CD14-positive monocyte (primary cell): ENCODE measurements at regions not wholly inside any gene's neighbourhood (a gene's known extent, or its start where the extent isn't known, plus 50 kb on each side); places are given as distances from the start of the nearest gene placed in this dataset.
"Not testable (repeated sequence)": the region's sequence is repeated elsewhere in the genome, so short reads cannot be mapped to it uniquely, and the experiment has no call there.

Experiments used
- DNase-seq, 3 donors: peaks; one replicate each; pipeline ENCODE4 v3.0.0-alpha.2; 2011 to 2022
- H2AFZ ChIP-seq: 2 replicates; pipeline ENCODE4 v1.6.0; 2012; ENCODE audit warnings: mild to moderate bottlenecking, low read depth, low read length, inconsistent platforms; ENCODE audit not compliant: insufficient read depth, poor library complexity, severe bottlenecking
- H3K27ac ChIP-seq, 2 donors: 1 replicate in 1 of 2; 2 replicates in 1 of 2; pipeline ENCODE4 v1.5.1; 2012 to 2013; ENCODE audit warnings: low read length in 2 of 2, control low read depth in 1 of 2, inconsistent platforms in 1 of 2, low read depth in 1 of 2, mild to moderate bottlenecking in 1 of 2
- H3K27me3 ChIP-seq, 2 donors: one replicate each; pipeline versions ENCODE4 v1.6.0 to v1.6.1; 2011 to 2013; ENCODE audit warnings: low read length in 2 of 2; ENCODE audit not compliant: control insufficient read depth in 2 of 2, insufficient read depth in 2 of 2
- H3K36me3 ChIP-seq, 2 donors: replicated peaks in 1 of 2; 1 replicate in 1 of 2; 2 replicates in 1 of 2; pipeline versions ENCODE4 v1.5.1 to v1.6.1; 2012 to 2013; ENCODE audit warnings: low read length in 2 of 2, control low read depth in 1 of 2, inconsistent platforms in 1 of 2, mild to moderate bottlenecking in 1 of 2; ENCODE audit not compliant: insufficient read depth in 2 of 2, control insufficient read depth in 1 of 2
- H3K4me1 ChIP-seq, 2 donors: 1 replicate in 1 of 2; 2 replicates in 1 of 2; pipeline versions ENCODE4 v1.5.1 to v1.6.1; 2012 to 2013; ENCODE audit warnings: low read length in 2 of 2, control low read depth in 1 of 2, inconsistent platforms in 1 of 2, mild to moderate bottlenecking in 1 of 2, moderate library complexity in 1 of 2; ENCODE audit not compliant: insufficient read depth in 2 of 2, control insufficient read depth in 1 of 2
- H3K4me2 ChIP-seq: replicated peaks from 2 replicates; pipeline ENCODE3; 2012; ENCODE audit warnings: low read length, moderate library complexity, mild to moderate bottlenecking; ENCODE audit not compliant: poor library complexity, severe bottlenecking; ENCODE audit errors: extremely low read depth
- H3K4me3 ChIP-seq, 3 experiments: fragments of 200-600 bp in 1 of 3; sonication (generic) in 1 of 3; replicated peaks in 1 of 3; 1 replicate in 2 of 3; 2 replicates in 1 of 3; pipeline ENCODE4 v1.5.1; 2011 to 2013; ENCODE audit warnings: low read length in 3 of 3, mild to moderate bottlenecking in 3 of 3, control low read depth in 2 of 3, low read depth in 2 of 3, inconsistent platforms in 1 of 3, moderate library complexity in 1 of 3
- H3K79me2 ChIP-seq: 2 replicates; pipeline ENCODE4 v1.6.0; 2012; ENCODE audit warnings: mild to moderate bottlenecking, control low read depth, inconsistent platforms, low read length, moderate library complexity; ENCODE audit not compliant: insufficient read depth
- H3K9ac ChIP-seq: 2 replicates; pipeline ENCODE4 v1.6.0; 2017; ENCODE audit warnings: low read length, mild to moderate bottlenecking; ENCODE audit not compliant: insufficient read depth, poor library complexity, severe bottlenecking
- H3K9me3 ChIP-seq, 2 donors: replicated peaks in 1 of 2; 1 replicate in 1 of 2; 2 replicates in 1 of 2; pipeline versions ENCODE4 v1.5.1 to v1.6.1; 2012 to 2013; ENCODE audit warnings: low read length in 2 of 2, control low read depth in 1 of 2; ENCODE audit not compliant: control insufficient read depth in 1 of 2, insufficient read depth in 1 of 2
- H4K20me1 ChIP-seq: 2 replicates; pipeline ENCODE4 v1.6.0; 2012; ENCODE audit warnings: mild to moderate bottlenecking, low read length, control low read depth, moderate library complexity; ENCODE audit not compliant: insufficient read depth
- H3K27ac Mint-ChIP-seq, 7 donors: one replicate each; pipeline ENCODE4 v1.8.0; 2020; ENCODE audit warnings: mild to moderate bottlenecking in 7 of 7, mixed read lengths in 7 of 7, moderate library complexity in 6 of 7, inconsistent platforms in 2 of 7
- H3K27me3 Mint-ChIP-seq, 3 donors: one replicate each; pipeline ENCODE4 v1.8.0; 2021 to 2022; ENCODE audit warnings: low read depth in 3 of 3, mild to moderate bottlenecking in 3 of 3, mixed read lengths in 3 of 3, moderate library complexity in 3 of 3, inconsistent platforms in 1 of 3
- H3K36me3 Mint-ChIP-seq, 2 donors: one replicate each; pipeline ENCODE4 v1.8.0; 2020; ENCODE audit warnings: mixed read lengths in 2 of 2, inconsistent platforms in 1 of 2, mild to moderate bottlenecking in 1 of 2
- H3K4me1 Mint-ChIP-seq: one replicate; pipeline ENCODE4 v1.8.0; 2020; ENCODE audit warnings: mild to moderate bottlenecking, mixed read lengths
- H3K4me3 Mint-ChIP-seq, 2 donors: one replicate each; pipeline ENCODE4 v1.8.0; 2020; ENCODE audit warnings: mild to moderate bottlenecking in 2 of 2, mixed read lengths in 2 of 2, moderate library complexity in 1 of 2
- H3K9me3 Mint-ChIP-seq, 7 donors: one replicate each; pipeline ENCODE4 v1.8.0; 2020 to 2022; ENCODE audit warnings: mixed read lengths in 7 of 7, mild to moderate bottlenecking in 6 of 7, moderate library complexity in 6 of 7, inconsistent platforms in 2 of 7
- CTCF ChIP-seq: fragments of 200-600 bp; IDR thresholded peaks from one replicate; pipeline ENCODE4 v1.8.0; 2022; ENCODE audit warnings: antibody characterized with exemption, mild to moderate bottlenecking
- WGBS: methylation state at CpG from one replicate; pipeline ENCODE4 v1.1.5; 2013; ENCODE audit warnings: missing lambda C conversion rate; ENCODE audit not compliant: insufficient coverage; 5-methylcytosine and 5-hydroxymethylcytosine counted together
- intact Hi-C, 2 donors: fragments of 100-400 bp; cut with micrococcal nuclease; formaldehyde crosslinking; loops; one replicate each; pipeline versions ENCODE4 v1.15.0 to v1.15.1; 2023

- WGBS: no CpG with 5 or more reads among the region's 5 CpGs
- peak overlapping the region; percentile 29 for H3K4me2 ChIP-seq
Observed at GRCh38 chr2:175414191-175414881, 232.8 kb upstream of the ATP5MC3 start.

GRCh38 chr2:175410941-175411340 is 229.4 kb upstream of the ATP5MC3 start:
- H3K27ac Mint-ChIP-seq, DNase-seq, intact Hi-C loops, H2AFZ ChIP-seq, H3K4me1 ChIP-seq, H3K4me2 ChIP-seq, H3K27me3 Mint-ChIP-seq, H3K27ac ChIP-seq, H3K79me2 ChIP-seq, H3K36me3 Mint-ChIP-seq, H3K27me3 ChIP-seq, H3K4me1 Mint-ChIP-seq, H3K9me3 ChIP-seq, H3K36me3 ChIP-seq, H3K4me3 Mint-ChIP-seq, H3K9ac ChIP-seq, H4K20me1 ChIP-seq, H3K9me3 Mint-ChIP-seq, H3K4me3 ChIP-seq: not testable (repeated sequence)
- no CpG with 5 or more reads among the region's 1 CpG for WGBS

More at GRCh38 chr2:175414191-175414881, 232.8 kb upstream of the ATP5MC3 start:
- Histone ChIP-seq H3K9me3 (no peaks in the 10 kb centered on the region), H2AFZ (no peak overlapping the region), H4K20me1 (no peaks in the 10 kb centered on the region), H3K36me3 (no peaks in the 10 kb centered on the region), H3K9ac (no peak overlapping the region), H3K27me3 (no peaks in the 10 kb centered on the region), H3K4me3 (peak overlapping the region in 1 of 3 experiments; percentile 5), H3K4me1 (peaks cover 0 to 3% of the 10 kb centered on the region in 2 donors), H3K79me2 (no peaks in the 10 kb centered on the region), H3K27ac (no peak overlapping the region)
- no peak overlapping the region for H3K27ac Mint-ChIP-seq
- DNase-seq: no peak
- no peak overlapping the region for H3K4me3 Mint-ChIP-seq
- intact Hi-C loops: no loop called here
- no peak for TF ChIP-seq CTCF
- peaks cover 16% of the 10 kb centered on the region for H3K4me1 Mint-ChIP-seq
- no peaks in the 10 kb centered on the region for H3K36me3 Mint-ChIP-seq
- no peaks in the 10 kb centered on the region for H3K9me3 Mint-ChIP-seq
- peaks cover 0 to 3% (median 0%) of the 10 kb centered on the region in 3 donors for H3K27me3 Mint-ChIP-seq
